ENCODE measurements at regions not wholly inside any gene's neighbourhood (a gene's known extent, or its start where the extent isn't known, plus 50 kb on each side); places are given as distances from the start of the nearest gene placed in this dataset.

GRCh38 chr1:228937351-228937750 is 202.1 kb downstream of the RHOU start:
- H3K27me3 ChIP-seq (ENCODE audit: control insufficient read depth, insufficient read depth, low read length), result peaks cover 2% of the 10 kb centered on the region
- TF ChIP-seq, protein P1, sequence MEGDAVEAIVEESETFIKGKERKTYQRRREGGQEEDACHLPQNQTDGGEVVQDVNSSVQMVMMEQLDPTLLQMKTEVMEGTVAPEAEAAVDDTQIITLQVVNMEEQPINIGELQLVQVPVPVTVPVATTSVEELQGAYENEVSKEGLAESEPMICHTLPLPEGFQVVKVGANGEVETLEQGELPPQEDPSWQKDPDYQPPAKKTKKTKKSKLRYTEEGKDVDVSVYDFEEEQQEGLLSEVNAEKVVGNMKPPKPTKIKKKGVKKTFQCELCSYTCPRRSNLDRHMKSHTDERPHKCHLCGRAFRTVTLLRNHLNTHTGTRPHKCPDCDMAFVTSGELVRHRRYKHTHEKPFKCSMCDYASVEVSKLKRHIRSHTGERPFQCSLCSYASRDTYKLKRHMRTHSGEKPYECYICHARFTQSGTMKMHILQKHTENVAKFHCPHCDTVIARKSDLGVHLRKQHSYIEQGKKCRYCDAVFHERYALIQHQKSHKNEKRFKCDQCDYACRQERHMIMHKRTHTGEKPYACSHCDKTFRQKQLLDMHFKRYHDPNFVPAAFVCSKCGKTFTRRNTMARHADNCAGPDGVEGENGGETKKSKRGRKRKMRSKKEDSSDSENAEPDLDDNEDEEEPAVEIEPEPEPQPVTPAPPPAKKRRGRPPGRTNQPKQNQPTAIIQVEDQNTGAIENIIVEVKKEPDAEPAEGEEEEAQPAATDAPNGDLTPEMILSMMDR (IDR thresholded peaks at IDR 0.05; ENCODE audit: insufficient read depth, low read length, severe bottlenecking), result no peak
- FAIRE-seq (no peak), DNase-seq (ENCODE audit: low read depth) (no peak)
- no peak overlapping the region for H3K4me3 ChIP-seq (ENCODE audit: low read depth, low read length)
- no peaks in the 10 kb centered on the region for H3K36me3 ChIP-seq (ENCODE audit: control insufficient read depth, insufficient read depth, low read length)

DNA sequence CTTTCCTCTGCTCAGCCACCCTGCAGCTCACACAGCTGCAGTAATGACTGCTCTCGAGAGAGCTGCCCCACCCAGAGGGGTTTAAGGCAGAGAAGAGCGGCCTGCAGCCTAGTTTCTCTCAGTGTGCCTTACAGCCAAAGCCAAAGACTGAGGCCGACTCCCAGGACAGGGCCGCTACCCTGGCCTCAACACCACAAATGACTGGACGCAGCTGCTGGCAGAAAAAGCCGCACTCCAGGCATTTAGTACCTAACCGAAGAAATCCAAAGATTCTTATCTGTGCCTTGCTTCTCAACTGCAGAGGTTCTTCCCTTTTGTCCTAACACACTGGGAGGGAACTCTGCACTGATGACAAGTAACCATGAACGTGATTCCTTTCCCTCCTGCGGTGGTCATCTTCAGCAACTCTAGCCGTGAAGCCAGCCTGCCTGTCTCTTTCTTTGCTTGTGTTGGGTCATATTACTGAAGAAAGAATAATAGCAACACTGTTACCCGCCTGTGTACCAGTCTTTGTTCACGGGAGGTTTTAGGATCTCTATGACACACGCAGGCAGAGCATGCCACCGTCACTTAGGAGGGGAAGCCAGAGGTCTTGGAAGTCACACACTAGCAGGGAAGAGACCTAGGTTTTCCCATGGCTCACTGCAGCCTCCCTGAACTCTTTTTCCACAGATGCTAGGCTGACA is 202.7 kb downstream of the RHOU start:
- peaks cover 2% of the 10 kb centered on the region for H3K27me3 ChIP-seq (ENCODE audit: control insufficient read depth, insufficient read depth, low read length)

GRCh38 chr1:228938537-228938901 is 203.2 kb downstream of the RHOU start:
- no peak for DNase-seq (ENCODE audit: low read depth)
- Histone ChIP-seq H3K27me3 (ENCODE audit: control insufficient read depth, insufficient read depth, low read length) (peaks cover 2% of the 10 kb centered on the region), H3K4me3 (ENCODE audit: low read depth, low read length) (no peak overlapping the region), H3K36me3 (ENCODE audit: control insufficient read depth, insufficient read depth, low read length) (no peaks in the 10 kb centered on the region)
- FAIRE-seq, result no peak
- TF ChIP-seq, protein P1 (IDR thresholded peaks at IDR 0.05; ENCODE audit: insufficient read depth, low read length, severe bottlenecking), result no peak

More for the DNA sequence above, 202.7 kb downstream of the RHOU start:
- DNase-seq (ENCODE audit: low read depth), result no peak
- H3K4me3 ChIP-seq (ENCODE audit: low read depth, low read length), result no peak overlapping the region
- H3K36me3 ChIP-seq (ENCODE audit: control insufficient read depth, insufficient read depth, low read length), result no peaks in the 10 kb centered on the region
- no peak for FAIRE-seq
- TF ChIP-seq, protein P1 (IDR thresholded peaks at IDR 0.05; ENCODE audit: insufficient read depth, low read length, severe bottlenecking), result no peak

- Histone ChIP-seq H3K36me3 (ENCODE audit: control insufficient read depth, insufficient read depth, low read length) (no peaks in the 10 kb centered on the region), H3K4me3 (ENCODE audit: low read depth, low read length) (no peak overlapping the region), H3K27me3 (ENCODE audit: control insufficient read depth, insufficient read depth, low read length) (peaks cover 2% of the 10 kb centered on the region)
- TF ChIP-seq, protein P1 (IDR thresholded peaks at IDR 0.05; ENCODE audit: insufficient read depth, low read length, severe bottlenecking), result no peak
- DNase-seq (ENCODE audit: low read depth) (no peak), FAIRE-seq (no peak)
Measured at GRCh38 chr1:228939001-228939691, 203.9 kb downstream of the RHOU start.

DNA sequence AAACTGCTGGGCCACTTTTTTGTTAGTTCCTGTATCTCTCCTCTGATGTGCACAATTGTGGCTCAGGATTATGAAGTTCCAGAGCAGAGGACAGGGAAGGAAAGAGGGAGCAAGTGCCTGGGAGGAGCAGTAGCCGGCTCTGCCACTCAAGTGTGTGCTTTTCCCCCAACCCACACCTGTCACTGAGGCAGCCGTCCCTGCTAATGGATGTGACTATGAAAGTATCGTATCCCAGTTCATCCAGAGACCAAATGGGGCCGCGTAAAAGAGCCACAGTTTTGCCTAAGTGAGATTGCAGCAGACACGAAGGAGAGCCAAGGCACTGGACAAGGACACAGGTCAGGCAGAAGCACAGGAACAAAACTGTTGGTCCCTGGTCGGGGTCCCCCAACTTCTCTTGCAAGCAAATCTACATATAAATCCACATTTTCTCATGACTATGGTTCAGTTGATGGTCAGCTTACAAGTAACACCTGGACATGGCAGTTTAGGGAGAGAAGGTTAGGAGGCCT is 204.7 kb downstream of the RHOU start:
- no peak for FAIRE-seq
- Histone ChIP-seq H3K27me3 (ENCODE audit: control insufficient read depth, insufficient read depth, low read length) (peaks cover 2% of the 10 kb centered on the region), H3K36me3 (ENCODE audit: control insufficient read depth, insufficient read depth, low read length) (no peaks in the 10 kb centered on the region), H3K4me3 (ENCODE audit: low read depth, low read length) (no peak overlapping the region)
- DNase-seq (ENCODE audit: low read depth), result no peak
- TF ChIP-seq, protein P1 (IDR thresholded peaks at IDR 0.05; ENCODE audit: insufficient read depth, low read length, severe bottlenecking), result no peak

Data from bronchial epithelial cell (primary cell).